NCI-H2029 treated with DMSO at 0.1 percent for 48 hours (cell line): ENCODE measurements at regions not wholly inside any gene's neighbourhood (a gene's known extent, or its start where the extent isn't known, plus 50 kb on each side); places are given as distances from the start of the nearest gene placed in this dataset.

Source experiments
- DNase-seq: peaks from one replicate; lab custom pipeline; 2025; lab: John Stamatoyannopoulos, UW

GRCh38 chr9:110146373-110146772 lies 61.6 kb downstream of the C9orf152 start:
- no peak for DNase-seq

GRCh38 chr9:110148384-110148783 lies 59.6 kb downstream of the C9orf152 start:
- DNase-seq: no peak

- DNase-seq: no peak
Observed at GRCh38 chr9:110148891-110149290, 59.1 kb downstream of the C9orf152 start.
